SK-N-MC (cell line): ENCODE measurements at regions not wholly inside any gene's neighbourhood (a gene's known extent, or its start where the extent isn't known, plus 50 kb on each side); places are given as distances from the start of the nearest gene placed in this dataset.
"Not testable (repeated sequence)": the region's sequence is repeated elsewhere in the genome, so short reads cannot be mapped to it uniquely, and the experiment has no call there.

Source experiments
- EZH2 ChIP-seq: fragments of 200-600 bp; sonication (generic); IDR thresholded peaks from one replicate; pipeline ENCODE4 v1.6.1; 2017; ENCODE audit warnings: antibody characterized with exemption
- FOXP2 ChIP-seq: optimal IDR thresholded peaks from 2 replicates; pipeline ENCODE3; 2011; ENCODE audit warnings: mild to moderate bottlenecking, moderate library complexity; ENCODE audit not compliant: insufficient read depth; ENCODE audit errors: extremely low read length, control extremely low read depth
- POLR2AphosphoS5 ChIP-seq: IDR thresholded peaks from 2 replicates; pipeline ENCODE4 v1.6.1; 2012; ENCODE audit warnings: mild to moderate bottlenecking, low read depth, low read length, borderline replicate concordance

- TF ChIP-seq EZH2, POLR2AphosphoS5, FOXP2: not testable (repeated sequence)
Measured at GRCh38 chr9:626114-626513, 215.4 kb upstream of the DMRT1 start.
